Gastrocnemius medialis (tissue), 4 donors: ENCODE measurements at regions not wholly inside any gene's neighbourhood (a gene's known extent, or its start where the extent isn't known, plus 50 kb on each side); places are given as distances from the start of the nearest gene placed in this dataset.

ENCODE experiments used
- ATAC-seq, 2 donors: fragments of 150-250 bp; one replicate each; pipeline ENCODE4 v1.9.1; 2016
- DNase-seq, 2 donors: peaks; one replicate each; pipeline ENCODE4 v3.0.0-alpha.2; 2019
- H3K27ac ChIP-seq, 4 donors: fragments of 200-600 bp; sonication (generic); 1 replicate in 1 of 4; 2 replicates in 3 of 4; pipeline ENCODE4 v1.5.1; 2016 to 2018; ENCODE audit warnings: mild to moderate bottlenecking in 2 of 4, moderate library complexity in 1 of 4
- H3K27me3 ChIP-seq, 3 donors: fragments of 200-600 bp; sonication (generic) in 2 of 3; 1 replicate in 1 of 3; 2 replicates in 2 of 3; pipeline versions ENCODE4 v1.5.1 to v1.6.0; 2016 to 2019; ENCODE audit warnings: mild to moderate bottlenecking in 1 of 3, moderate library complexity in 1 of 3
- H3K36me3 ChIP-seq, 2 donors: fragments of 200-600 bp; sonication (generic) in 1 of 2; one replicate each; pipeline ENCODE4 v1.5.1; 2017 to 2018
- H3K4me1 ChIP-seq, 2 donors: fragments of 200-600 bp; sonication (generic) in 1 of 2; one replicate each; pipeline ENCODE4 v1.5.1; 2016 to 2017; ENCODE audit warnings: mild to moderate bottlenecking in 2 of 2
- H3K4me3 ChIP-seq, 4 donors: fragments of 200-600 bp; sonication (generic) in 3 of 4; 1 replicate in 1 of 4; 2 replicates in 3 of 4; pipeline ENCODE4 v1.5.1; 2016 to 2019; ENCODE audit warnings: mild to moderate bottlenecking in 2 of 4
- H3K9me3 ChIP-seq, 3 donors: fragments of 200-600 bp; sonication (generic) in 2 of 3; 1 replicate in 1 of 3; 2 replicates in 2 of 3; pipeline ENCODE4 v1.5.1; 2016 to 2019
- CTCF ChIP-seq, 5 experiments: fragments of 450-650 bp in 3 of 5; fragments of 200-600 bp in 2 of 5; sonication (generic) in 2 of 5; IDR thresholded peaks in 4 of 5; conservative IDR thresholded peaks in 1 of 5; 1 replicate in 4 of 5; 2 replicates in 1 of 5; pipeline ENCODE4 v1.5.1; 2016 to 2019; ENCODE audit warnings: antibody characterized with exemption in 5 of 5, mild to moderate bottlenecking in 3 of 5, moderate library complexity in 3 of 5
- POLR2A ChIP-seq, 2 donors: fragments of 450-650 bp; IDR thresholded peaks; one replicate each; pipeline ENCODE4 v1.6.1; 2017; ENCODE audit warnings: antibody characterized with exemption in 2 of 2, mild to moderate bottlenecking in 2 of 2, moderate library complexity in 2 of 2
- in situ Hi-C, 4 donors: fragments of 200-750 bp; cut with MboI; loops; one replicate each; pipeline versions ENCODE4 v1.15.0 to v1.8.0; 2017; ENCODE audit warnings: low sequenced_read_pairs in 4 of 4
- intact Hi-C: fragments of 100-400 bp; cut with DNase I; formaldehyde crosslinking; loops from one replicate; pipeline ENCODE4 v1.15.1; 2023; ENCODE audit warnings: low total_unique reads

GRCh38 chr2:64344999-64345576 lies 108.9 kb upstream of the LGALSL start:
- Histone ChIP-seq H3K36me3 (no peaks in the 10 kb centered on the region), H3K4me3 (no peak overlapping the region), H3K27me3 (no peaks in the 10 kb centered on the region), H3K27ac (no peak overlapping the region), H3K9me3 (no peaks in the 10 kb centered on the region), H3K4me1 (no peaks in the 10 kb centered on the region)
- in situ Hi-C loops (loop anchor here (25.0 kb wide), 2 partner anchors 517 to 542 kb away; no protein-coding TSS in a partner anchor), intact Hi-C loops (no loop called here)
- DNase-seq (no peak), ATAC-seq (no peak)
- no peak for TF ChIP-seq CTCF (IDR thresholded peaks at IDR 0.05 in 4 of 5, conservative IDR thresholded peaks at IDR 0.05 in 1 of 5)
- TF ChIP-seq POLR2A (IDR thresholded peaks at IDR 0.05): no peak

- in situ Hi-C loops (loop anchor here (25.0 kb wide), 2 partner anchors 516 to 541 kb away; no protein-coding TSS in a partner anchor), intact Hi-C loops (no loop called here)
- no peaks in the 10 kb centered on the region for H3K27me3 ChIP-seq
- no peak overlapping the region for H3K4me3 ChIP-seq
- H3K4me1 ChIP-seq: no peaks in the 10 kb centered on the region
- H3K9me3 ChIP-seq: no peaks in the 10 kb centered on the region
- no peak overlapping the region for H3K27ac ChIP-seq
- H3K36me3 ChIP-seq: no peaks in the 10 kb centered on the region
- TF ChIP-seq CTCF (IDR thresholded peaks at IDR 0.05 in 4 of 5, conservative IDR thresholded peaks at IDR 0.05 in 1 of 5) (no peak), POLR2A (IDR thresholded peaks at IDR 0.05) (no peak)
- no peak for ATAC-seq
- DNase-seq: no peak
Observed at GRCh38 chr2:64345998-64346397, 108.0 kb upstream of the LGALSL start.

GRCh38 chr2:64348386-64349130 lies 105.4 kb upstream of the LGALSL start:
- Histone ChIP-seq H3K4me3 (no peak overlapping the region), H3K9me3 (no peaks in the 10 kb centered on the region), H3K4me1 (no peaks in the 10 kb centered on the region), H3K27ac (no peak overlapping the region), H3K27me3 (no peaks in the 10 kb centered on the region), H3K36me3 (no peaks in the 10 kb centered on the region)
- ATAC-seq (no peak), DNase-seq (no peak)
- in situ Hi-C loops: loop anchor here (25.0 kb wide), 2 partner anchors 514 to 539 kb away; no protein-coding TSS in a partner anchor
- TF ChIP-seq CTCF (IDR thresholded peaks at IDR 0.05 in 4 of 5, conservative IDR thresholded peaks at IDR 0.05 in 1 of 5) (no peak), POLR2A (IDR thresholded peaks at IDR 0.05) (no peak)
- intact Hi-C loops: no loop called here

GRCh38 chr2:64349131-64349530 lies 104.8 kb upstream of the LGALSL start:
- intact Hi-C loops: no loop called here
- Histone ChIP-seq H3K27me3 (no peaks in the 10 kb centered on the region), H3K4me1 (no peaks in the 10 kb centered on the region), H3K4me3 (no peak overlapping the region), H3K36me3 (no peaks in the 10 kb centered on the region), H3K9me3 (no peaks in the 10 kb centered on the region), H3K27ac (no peak overlapping the region)
- ATAC-seq (no peak), DNase-seq (no peak)
- TF ChIP-seq CTCF (IDR thresholded peaks at IDR 0.05 in 4 of 5, conservative IDR thresholded peaks at IDR 0.05 in 1 of 5): no peak
- no peak for TF ChIP-seq POLR2A (IDR thresholded peaks at IDR 0.05)
- in situ Hi-C loops: loop anchor here (25.0 kb wide), 2 partner anchors 513 to 538 kb away; no protein-coding TSS in a partner anchor
